ENCODE measurements at regions not wholly inside any gene's neighbourhood (a gene's known extent, or its start where the extent isn't known, plus 50 kb on each side); places are given as distances from the start of the nearest gene placed in this dataset.

DNA sequence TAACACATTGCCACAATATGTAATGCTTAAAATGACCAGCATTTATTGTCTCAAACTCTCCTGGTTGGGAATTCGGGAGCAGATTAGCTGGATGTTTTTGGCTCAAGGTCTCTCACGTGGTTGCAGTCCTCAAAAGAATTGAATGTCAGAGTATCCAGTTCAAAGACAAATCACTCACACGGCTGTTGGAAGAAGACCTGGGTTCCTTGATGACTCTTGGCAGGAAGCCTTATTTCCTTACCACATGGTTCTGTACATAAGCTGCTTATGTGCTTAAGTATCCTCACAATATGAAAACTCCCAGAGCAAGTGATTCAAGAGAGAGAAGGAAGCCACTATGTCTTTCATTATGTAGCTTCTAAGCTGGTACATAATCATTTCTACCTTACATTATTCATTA lies 230.3 kb upstream of the PTPRD start:
- no peak for TF ChIP-seq SUZ12 (IDR thresholded peaks at IDR 0.05; ENCODE audit: extremely low read depth, insufficient read depth, insufficient read length)
- TF ChIP-seq ZNF274 (IDR thresholded peaks at IDR 0.05; ENCODE audit: low read depth, low read length), result no peak
